Lower leg skin (tissue), 3 donors: ENCODE measurements at regions not wholly inside any gene's neighbourhood (a gene's known extent, or its start where the extent isn't known, plus 50 kb on each side); places are given as distances from the start of the nearest gene placed in this dataset.

Experiments used
- CTCF ChIP-seq, 3 donors: fragments of 450-650 bp; IDR thresholded peaks; one replicate each; pipeline ENCODE4 v1.5.1; 2016; ENCODE audit warnings: antibody characterized with exemption in 3 of 3, mild to moderate bottlenecking in 3 of 3, moderate library complexity in 2 of 3
- POLR2A ChIP-seq, 2 donors: fragments of 450-650 bp; IDR thresholded peaks; one replicate each; pipeline ENCODE4 v1.6.1; 2016 to 2017; ENCODE audit warnings: antibody characterized with exemption in 2 of 2, mild to moderate bottlenecking in 1 of 2, moderate library complexity in 1 of 2

- no peak for TF ChIP-seq CTCF (IDR thresholded peaks at IDR 0.05)
- no peak for TF ChIP-seq POLR2A (IDR thresholded peaks at IDR 0.05)
Measured at GRCh38 chr12:7581625-7582024, 78.0 kb upstream of the CD163 start.
